A204.1 (cell line): ENCODE measurements at regions not wholly inside any gene's neighbourhood (a gene's known extent, or its start where the extent isn't known, plus 50 kb on each side); places are given as distances from the start of the nearest gene placed in this dataset.

Experiments
- FAIRE-seq: peaks from 2 replicates; lab custom pipeline; 2012; peaks lifted over from hg19 to GRCh38; lab: Jason Lieb, UNC

GRCh38 chr10:21203473-21204107 lies 306.5 kb upstream of the NEBL start:
- FAIRE-seq: no peak

- FAIRE-seq: no peak
Measured at GRCh38 chr10:21202776-21203462, 305.8 kb upstream of the NEBL start.

- FAIRE-seq: no peak
Measured at GRCh38 chr10:21199501-21199900, 302.4 kb upstream of the NEBL start.

GRCh38 chr10:21197838-21198237 lies 300.7 kb upstream of the NEBL start:
- FAIRE-seq: no peak

- FAIRE-seq: no peak
Measured at GRCh38 chr10:21196822-21197395, 299.8 kb upstream of the NEBL start.

- no peak for FAIRE-seq
Measured at GRCh38 chr10:21195252-21195651, 298.1 kb upstream of the NEBL start.

- no peak for FAIRE-seq
Measured at GRCh38 chr10:21194510-21194993, 297.4 kb upstream of the NEBL start.

GRCh38 chr10:21193196-21193595 lies 296.1 kb upstream of the NEBL start:
- FAIRE-seq: no peak

- FAIRE-seq: no peak
Measured at GRCh38 chr10:21191512-21191911, 294.4 kb upstream of the NEBL start.

GRCh38 chr10:21184984-21185383 lies 287.9 kb upstream of the NEBL start:
- FAIRE-seq: no peak

- FAIRE-seq: no peak
Measured at GRCh38 chr10:21184216-21184615, 287.1 kb upstream of the NEBL start.

GRCh38 chr10:21183025-21183424 lies 285.9 kb upstream of the NEBL start:
- FAIRE-seq: no peak

- no peak for FAIRE-seq
Measured at GRCh38 chr10:21181451-21181850, 284.3 kb upstream of the NEBL start.

GRCh38 chr10:21180604-21181003 lies 283.5 kb upstream of the NEBL start:
- FAIRE-seq: no peak

- FAIRE-seq: no peak
Measured at GRCh38 chr10:21176934-21177480, 279.9 kb upstream of the NEBL start.

- no peak for FAIRE-seq
Measured at GRCh38 chr10:21175797-21176196, 278.7 kb upstream of the NEBL start.

- no peak for FAIRE-seq
Measured at GRCh38 chr10:21174715-21175495, 277.8 kb upstream of the NEBL start.

GRCh38 chr10:21173802-21174714 lies 276.9 kb upstream of the NEBL start:
- FAIRE-seq: no peak

- no peak for FAIRE-seq
Measured at GRCh38 chr10:21172930-21173801, 276.1 kb upstream of the NEBL start.

GRCh38 chr10:21172542-21172929 lies 275.4 kb upstream of the NEBL start:
- no peak for FAIRE-seq
